MM.1S (cell line): ENCODE measurements at regions not wholly inside any gene's neighbourhood (a gene's known extent, or its start where the extent isn't known, plus 50 kb on each side); places are given as distances from the start of the nearest gene placed in this dataset.

ENCODE experiments used
- EZH2 ChIP-seq: fragments of 300-600 bp; sonication (generic); optimal IDR thresholded peaks from 2 replicates; pipeline ENCODE3; 2017; ENCODE audit warnings: low read depth, mild to moderate bottlenecking, antibody characterized with exemption, low read length, mixed read lengths
- TF ChIP-seq, protein P1 (sequence below): fragments of 300-600 bp; sonication (generic); IDR thresholded peaks from 2 replicates; pipeline ENCODE4 v1.5.1; 2016; ENCODE audit warnings: antibody characterized with exemption, low read length, mixed read lengths

- TF ChIP-seq, protein P1, sequence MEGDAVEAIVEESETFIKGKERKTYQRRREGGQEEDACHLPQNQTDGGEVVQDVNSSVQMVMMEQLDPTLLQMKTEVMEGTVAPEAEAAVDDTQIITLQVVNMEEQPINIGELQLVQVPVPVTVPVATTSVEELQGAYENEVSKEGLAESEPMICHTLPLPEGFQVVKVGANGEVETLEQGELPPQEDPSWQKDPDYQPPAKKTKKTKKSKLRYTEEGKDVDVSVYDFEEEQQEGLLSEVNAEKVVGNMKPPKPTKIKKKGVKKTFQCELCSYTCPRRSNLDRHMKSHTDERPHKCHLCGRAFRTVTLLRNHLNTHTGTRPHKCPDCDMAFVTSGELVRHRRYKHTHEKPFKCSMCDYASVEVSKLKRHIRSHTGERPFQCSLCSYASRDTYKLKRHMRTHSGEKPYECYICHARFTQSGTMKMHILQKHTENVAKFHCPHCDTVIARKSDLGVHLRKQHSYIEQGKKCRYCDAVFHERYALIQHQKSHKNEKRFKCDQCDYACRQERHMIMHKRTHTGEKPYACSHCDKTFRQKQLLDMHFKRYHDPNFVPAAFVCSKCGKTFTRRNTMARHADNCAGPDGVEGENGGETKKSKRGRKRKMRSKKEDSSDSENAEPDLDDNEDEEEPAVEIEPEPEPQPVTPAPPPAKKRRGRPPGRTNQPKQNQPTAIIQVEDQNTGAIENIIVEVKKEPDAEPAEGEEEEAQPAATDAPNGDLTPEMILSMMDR = no peak
- TF ChIP-seq EZH2 = no peak
Measured at GRCh38 chr12:102682366-102683289, 202.3 kb upstream of the IGF1 start.
